Uterus (tissue), 3 donors: ENCODE measurements at regions not wholly inside any gene's neighbourhood (a gene's known extent, or its start where the extent isn't known, plus 50 kb on each side); places are given as distances from the start of the nearest gene placed in this dataset. TPM values are rescaled to one million over a fixed set of nuclear protein-coding genes. Genes with fewer than 3 reads are reported as not detected.

Source experiments
- DNase-seq, 2 donors: peaks; one replicate each; pipeline ENCODE4 v3.0.0-alpha.2; 2019 to 2020
- H3K27ac ChIP-seq, 2 donors: fragments of 200-600 bp; sonication (generic); 1 replicate in 1 of 2; 2 replicates in 1 of 2; pipeline ENCODE4 v1.5.1; 2016 to 2018
- H3K27me3 ChIP-seq, 2 donors: fragments of 200-600 bp; sonication (generic); one replicate each; pipeline ENCODE4 v1.5.1; 2018 to 2019; ENCODE audit warnings: control low read depth in 1 of 2
- H3K36me3 ChIP-seq, 2 donors: fragments of 200-600 bp; sonication (generic); one replicate each; pipeline ENCODE4 v1.5.1; 2019; ENCODE audit warnings: control low read depth in 1 of 2
- H3K4me1 ChIP-seq, 2 donors: fragments of 200-600 bp; sonication (generic); one replicate each; pipeline ENCODE4 v1.5.1; 2018 to 2019; ENCODE audit warnings: control low read depth in 1 of 2
- H3K4me3 ChIP-seq, 2 donors: fragments of 200-600 bp; sonication (generic); 1 replicate in 1 of 2; 2 replicates in 1 of 2; pipeline ENCODE4 v1.5.1; 2018 to 2019; ENCODE audit warnings: mild to moderate bottlenecking in 1 of 2
- H3K9me3 ChIP-seq, 2 donors: fragments of 200-600 bp; sonication (generic); one replicate each; pipeline ENCODE4 v1.5.1; 2019; ENCODE audit warnings: control low read depth in 1 of 2
- CTCF ChIP-seq, 4 experiments: fragments of 200-600 bp in 2 of 4; fragments of 450-650 bp in 2 of 4; sonication (generic) in 2 of 4; IDR thresholded peaks; one replicate each; pipeline ENCODE4 v1.5.1; 2016 to 2019; ENCODE audit warnings: antibody characterized with exemption in 4 of 4, mild to moderate bottlenecking in 2 of 4, moderate library complexity in 1 of 4
- POLR2A ChIP-seq, 2 donors: fragments of 450-650 bp; IDR thresholded peaks; one replicate each; pipeline ENCODE4 v1.6.1; 2016; ENCODE audit warnings: antibody characterized with exemption in 2 of 2, mild to moderate bottlenecking in 1 of 2, moderate library complexity in 1 of 2
- intact Hi-C: fragments of 100-400 bp; cut with DNase I; formaldehyde crosslinking; loops from one replicate; pipeline ENCODE4 v1.15.1; 2023; ENCODE audit warnings: low total_unique reads
- small RNA-seq: library from RNA; depleted of rRNA; stranded (forward); fragments of <200 nt; gene quantifications from one replicate; pipeline ENCODE3, GENCODE V24; 2016
- donor health status: DM: yes; HTN: yes; CAD: no.

- Histone ChIP-seq H3K27me3 (peaks cover 0 to 6% of the 10 kb centered on the region in 2 donors), H3K27ac (no peak overlapping the region), H3K4me3 (no peak overlapping the region), H3K36me3 (no peaks in the 10 kb centered on the region), H3K9me3 (no peaks in the 10 kb centered on the region), H3K4me1 (no peaks in the 10 kb centered on the region)
- TF ChIP-seq POLR2A (IDR thresholded peaks at IDR 0.05) (no peak), CTCF (IDR thresholded peaks at IDR 0.05) (no peak)
- intact Hi-C loops: no loop called here
- no peak for DNase-seq
Observed at GRCh38 chrX:94977986-94978385, 1304.0 kb downstream of the FAM133A start.

Small RNA genes lying in the stretch of these regions (small RNA-seq; reads per million reads assigned to genes)
- gene RF00019: not detected
